Esophagus squamous epithelium (tissue), 5 donors: ENCODE measurements at regions not wholly inside any gene's neighbourhood (a gene's known extent, or its start where the extent isn't known, plus 50 kb on each side); places are given as distances from the start of the nearest gene placed in this dataset.
"Not testable (repeated sequence)": the region's sequence is repeated elsewhere in the genome, so short reads cannot be mapped to it uniquely, and the experiment has no call there.

Experiments
- DNase-seq: peaks from one replicate; lab custom pipeline; 2025; lab: John Stamatoyannopoulos, UW
- H3K27ac ChIP-seq, 4 donors: fragments of 200-600 bp; sonication (generic); one replicate each; pipeline ENCODE4 v1.5.1; 2016 to 2019; ENCODE audit warnings: mild to moderate bottlenecking in 1 of 4
- H3K27me3 ChIP-seq, 4 donors: fragments of 200-600 bp; sonication (generic); 1 replicate in 3 of 4; 2 replicates in 1 of 4; pipeline versions ENCODE4 v1.5.1 to v1.6.0; 2017 to 2021; ENCODE audit warnings: antibody characterized with exemption in 1 of 4
- H3K36me3 ChIP-seq, 3 donors: fragments of 200-600 bp; sonication (generic); one replicate each; pipeline ENCODE4 v1.5.1; 2016 to 2019
- H3K4me1 ChIP-seq, 3 donors: fragments of 200-600 bp; sonication (generic); one replicate each; pipeline ENCODE4 v1.5.1; 2017 to 2019
- H3K4me3 ChIP-seq, 4 donors: fragments of 200-600 bp; sonication (generic); 1 replicate in 3 of 4; 2 replicates in 1 of 4; pipeline ENCODE4 v1.5.1; 2016 to 2019; ENCODE audit warnings: mild to moderate bottlenecking in 2 of 4, moderate library complexity in 1 of 4
- H3K9me3 ChIP-seq, 3 donors: fragments of 200-600 bp; sonication (generic); one replicate each; pipeline ENCODE4 v1.5.1; 2016 to 2019
- POLR2A ChIP-seq, 4 donors: fragments of 450-650 bp; IDR thresholded peaks; one replicate each; pipeline ENCODE4 v1.6.1; 2017; ENCODE audit warnings: antibody characterized with exemption in 4 of 4, mild to moderate bottlenecking in 4 of 4, moderate library complexity in 3 of 4
- WGBS, 2 donors: methylation state at CpG; one replicate each; pipeline ENCODE4 v1.1.5; 2018; 5-methylcytosine and 5-hydroxymethylcytosine counted together
- intact Hi-C: fragments of 100-400 bp; cut with DNase I; formaldehyde crosslinking; loops from one replicate; pipeline ENCODE4 v1.15.0; 2022
- TF ChIP-seq, protein P1 (sequence below), 6 experiments: fragments of 450-650 bp in 4 of 6; fragments of 200-600 bp in 2 of 6; sonication (generic) in 2 of 6; IDR thresholded peaks; one replicate each; pipeline ENCODE4 v1.5.1; 2016 to 2019; ENCODE audit warnings: antibody characterized with exemption in 6 of 6, mild to moderate bottlenecking in 4 of 6, moderate library complexity in 4 of 6
- donor health status: DM: yes; HTN: yes; CAD: no.

DNA sequence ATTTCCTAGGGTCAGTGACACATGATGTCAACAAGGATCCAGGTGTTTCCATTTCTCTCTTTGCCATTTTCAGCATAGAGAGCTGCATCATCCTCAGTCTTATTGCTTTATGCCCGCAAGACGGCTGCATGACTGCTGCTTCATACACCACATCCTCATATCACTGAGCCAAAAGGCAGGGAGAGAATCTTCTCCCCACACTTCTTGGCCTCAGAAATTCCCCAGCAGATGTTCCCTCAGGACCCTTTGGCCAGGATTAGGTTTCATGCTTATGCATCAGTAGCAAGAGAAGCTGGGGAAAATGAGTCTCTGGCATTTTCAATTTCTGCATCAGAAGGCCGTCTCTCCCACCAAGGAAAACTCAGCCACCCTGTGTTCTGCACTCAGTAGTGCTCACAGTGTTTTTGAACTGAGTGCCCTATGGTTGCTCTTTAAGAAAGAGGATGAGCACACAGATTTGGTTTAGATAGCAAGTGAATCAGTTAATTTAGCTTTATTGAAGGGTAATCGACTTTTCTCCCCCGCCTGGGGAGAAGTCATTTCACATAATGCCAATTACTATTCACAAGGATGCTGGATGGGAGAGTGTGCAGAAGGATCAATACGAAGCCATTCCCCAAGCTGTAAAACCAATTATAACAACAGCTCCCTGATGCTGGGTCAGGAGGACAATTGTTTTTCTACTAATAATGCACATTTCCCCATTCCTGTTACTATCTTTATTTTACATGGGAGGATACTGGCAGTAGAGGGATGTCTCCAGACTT is 360.2 kb downstream of the HHIPL2 start:
- no peak overlapping the region for H3K27ac ChIP-seq
- TF ChIP-seq, protein P1, sequence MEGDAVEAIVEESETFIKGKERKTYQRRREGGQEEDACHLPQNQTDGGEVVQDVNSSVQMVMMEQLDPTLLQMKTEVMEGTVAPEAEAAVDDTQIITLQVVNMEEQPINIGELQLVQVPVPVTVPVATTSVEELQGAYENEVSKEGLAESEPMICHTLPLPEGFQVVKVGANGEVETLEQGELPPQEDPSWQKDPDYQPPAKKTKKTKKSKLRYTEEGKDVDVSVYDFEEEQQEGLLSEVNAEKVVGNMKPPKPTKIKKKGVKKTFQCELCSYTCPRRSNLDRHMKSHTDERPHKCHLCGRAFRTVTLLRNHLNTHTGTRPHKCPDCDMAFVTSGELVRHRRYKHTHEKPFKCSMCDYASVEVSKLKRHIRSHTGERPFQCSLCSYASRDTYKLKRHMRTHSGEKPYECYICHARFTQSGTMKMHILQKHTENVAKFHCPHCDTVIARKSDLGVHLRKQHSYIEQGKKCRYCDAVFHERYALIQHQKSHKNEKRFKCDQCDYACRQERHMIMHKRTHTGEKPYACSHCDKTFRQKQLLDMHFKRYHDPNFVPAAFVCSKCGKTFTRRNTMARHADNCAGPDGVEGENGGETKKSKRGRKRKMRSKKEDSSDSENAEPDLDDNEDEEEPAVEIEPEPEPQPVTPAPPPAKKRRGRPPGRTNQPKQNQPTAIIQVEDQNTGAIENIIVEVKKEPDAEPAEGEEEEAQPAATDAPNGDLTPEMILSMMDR (IDR thresholded peaks at IDR 0.05): no peak
- TF ChIP-seq POLR2A (IDR thresholded peaks at IDR 0.05): no peak
- no peak overlapping the region for H3K4me3 ChIP-seq
- no peaks in the 10 kb centered on the region for H3K36me3 ChIP-seq
- H3K4me1 ChIP-seq: no peaks in the 10 kb centered on the region
- intact Hi-C loops: no loop called here
- H3K9me3 ChIP-seq: no peaks in the 10 kb centered on the region
- WGBS, 2 donors: 86 to 89% methylated on average over 6 of the region's 6 CpGs
- no peaks in the 10 kb centered on the region for H3K27me3 ChIP-seq
- no peak for DNase-seq

DNA sequence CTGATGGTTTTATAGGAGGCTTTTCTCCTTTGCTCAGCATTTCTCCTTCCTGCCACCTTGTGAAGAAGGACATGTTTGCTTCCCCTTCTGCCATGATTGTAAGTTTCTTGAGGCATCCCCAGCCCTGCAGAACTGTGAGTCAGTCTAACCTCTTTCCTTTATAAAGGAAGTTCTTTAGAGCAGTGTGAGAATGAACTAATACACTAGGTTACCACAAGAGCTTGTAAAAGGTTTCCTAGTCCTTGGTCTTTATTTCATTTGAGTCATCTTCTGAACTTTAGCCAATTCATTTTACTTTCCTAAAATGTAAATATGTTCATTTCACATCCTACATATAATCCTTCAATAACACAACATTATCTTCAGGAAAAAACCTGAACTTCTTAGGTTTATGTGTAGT is 365.3 kb downstream of the HHIPL2 start:
- Histone ChIP-seq H3K27ac (no peak overlapping the region), H3K4me1 (no peaks in the 10 kb centered on the region), H3K27me3 (no peaks in the 10 kb centered on the region), H3K9me3 (no peaks in the 10 kb centered on the region), H3K4me3 (no peak overlapping the region), H3K36me3 (no peaks in the 10 kb centered on the region)
- no peak for DNase-seq
- intact Hi-C loops: no loop called here
- TF ChIP-seq, protein P1 (IDR thresholded peaks at IDR 0.05): no peak
- no peak for TF ChIP-seq POLR2A (IDR thresholded peaks at IDR 0.05)

DNA sequence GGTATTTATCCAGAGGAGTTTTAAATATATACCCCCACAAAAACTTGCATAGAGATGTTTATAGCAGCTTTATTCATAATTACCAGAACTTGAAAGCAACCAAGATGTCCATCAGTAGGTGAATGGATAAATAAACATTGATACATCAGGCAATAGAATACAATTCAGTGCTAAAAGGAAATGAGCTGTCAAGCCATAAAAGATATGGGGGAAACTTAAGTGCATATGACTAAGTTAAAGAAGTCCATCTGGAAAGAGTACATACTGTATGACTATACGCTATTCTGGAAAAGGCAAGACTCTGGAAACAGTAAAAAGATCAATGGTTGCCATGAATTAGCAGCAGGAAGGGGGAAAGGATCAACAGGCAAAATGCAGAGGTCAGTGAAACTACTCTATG is 366.7 kb downstream of the HHIPL2 start:
- Histone ChIP-seq H3K9me3 (no peaks in the 10 kb centered on the region), H3K4me3 (no peak overlapping the region), H3K36me3 (no peaks in the 10 kb centered on the region), H3K27me3 (no peaks in the 10 kb centered on the region), H3K4me1 (no peaks in the 10 kb centered on the region), H3K27ac (no peak overlapping the region)
- intact Hi-C loops: no loop called here
- no peak for DNase-seq
- no peak for TF ChIP-seq POLR2A (IDR thresholded peaks at IDR 0.05)
- TF ChIP-seq, protein P1 (IDR thresholded peaks at IDR 0.05): no peak
- 72 to 94% methylated on average over 1 of the region's 1 CpG for WGBS, 2 donors

DNA sequence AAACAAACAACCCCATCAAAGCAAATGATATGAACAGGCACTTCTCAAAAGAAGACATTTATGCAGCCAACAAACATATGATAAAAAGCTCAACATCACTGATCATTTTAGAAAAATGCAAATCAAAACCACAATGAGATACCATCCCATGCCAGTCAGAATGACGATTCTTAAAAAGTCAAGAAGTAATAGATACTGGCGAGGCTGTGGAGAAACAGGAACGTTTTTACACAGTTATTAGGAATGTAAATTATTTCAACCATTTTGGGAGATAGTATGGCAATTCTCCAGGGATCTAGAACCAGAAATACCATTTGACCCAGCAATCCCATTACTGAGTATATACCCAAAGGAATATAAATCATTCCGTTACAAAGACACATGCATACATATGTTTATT is 370.4 kb downstream of the HHIPL2 start:
- H3K4me3 ChIP-seq, H3K27ac ChIP-seq, DNase-seq, intact Hi-C loops, H3K4me1 ChIP-seq, H3K27me3 ChIP-seq, H3K36me3 ChIP-seq, H3K9me3 ChIP-seq: not testable (repeated sequence)
- 72 to 73% methylated on average over 4 of the region's 4 CpGs for whole genome bisulfite sequencing, 2 donors

DNA sequence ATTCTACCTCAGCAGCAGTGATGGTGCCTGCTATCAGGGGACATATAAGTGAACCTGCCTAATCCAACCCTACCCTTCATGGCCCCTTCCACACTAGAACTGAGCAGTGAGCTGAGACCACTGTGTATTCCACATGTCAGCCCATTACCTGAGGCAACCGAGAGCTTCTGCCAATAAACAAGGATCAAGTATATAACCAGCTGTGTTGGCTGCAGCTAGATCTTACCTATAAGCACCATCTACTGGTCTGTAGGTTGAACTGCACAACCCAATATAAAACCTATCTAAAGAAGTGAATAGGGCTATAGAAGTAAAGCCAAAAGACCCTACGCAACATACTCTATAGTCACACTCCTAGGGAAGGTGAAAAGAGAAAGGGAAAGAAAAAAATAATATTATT is 376.9 kb downstream of the HHIPL2 start:
- TF ChIP-seq, protein P1 (IDR thresholded peaks at IDR 0.05): peak in 5 of 6 experiments; percentile 43 to 68 (median 54)
- TF ChIP-seq POLR2A (IDR thresholded peaks at IDR 0.05): no peak
- no peak for DNase-seq
- Histone ChIP-seq H3K9me3 (peaks cover 0 to 8% (median 0%) of the 10 kb centered on the region in 3 donors), H3K36me3 (no peaks in the 10 kb centered on the region), H3K27me3 (no peaks in the 10 kb centered on the region), H3K4me1 (peaks cover 0 to 5% (median 0%) of the 10 kb centered on the region in 3 donors), H3K27ac (no peak overlapping the region), H3K4me3 (no peak overlapping the region)
- 47 to 79% methylated on average over 1 to 2 of the region's 2 CpGs for WGBS, 2 donors
- intact Hi-C loops: no loop called here
